GM12878 (cell line): ENCODE measurements at regions not wholly inside any gene's neighbourhood (a gene's known extent, or its start where the extent isn't known, plus 50 kb on each side); places are given as distances from the start of the nearest gene placed in this dataset.

Experiments
- ATAC-seq: fragments of 200-7000 bp; cut with Tn5 transposase; 3 replicates; pipeline ENCODE4 v1.9.1; 2020; ENCODE audit warnings: mild to moderate bottlenecking, moderate library complexity
- BruUV-seq: library from RNA; stranded (reverse); fragments of 400-500 nt; replicated peaks from 2 replicates; lab custom pipeline; 2021; lab: Mats Ljungman, UMichigan
- CTCF ChIA-PET: fragments of 300-600 bp; sonication (Branson Sonifier 250); formaldehyde crosslinking; extraction: SDS; loops from one replicate; lab custom pipeline; 2021; ENCODE audit warnings: inconsistent platforms; lab: Yijun Ruan, JAX
- POLR2A ChIA-PET: fragments of 350-600 bp; formaldehyde crosslinking; extraction: SDS; loops from one replicate; lab custom pipeline; 2021; ENCODE audit warnings: inconsistent platforms; lab: Charles Lee
- RAD21 ChIA-PET: fragments of 300-600 bp; sonication (Branson Sonifier 250); formaldehyde crosslinking; loops from one replicate; lab custom pipeline; 2023; ENCODE audit warnings: antibody characterized with exemption; ENCODE audit not compliant: unreplicated experiment; lab: Charles Lee
- SMC1A ChIA-PET: fragments of 300-600 bp; sonication (Branson Sonifier 250); formaldehyde crosslinking; loops from one replicate; lab custom pipeline; 2023; ENCODE audit not compliant: unreplicated experiment, uncharacterized antibody; lab: Charles Lee
- DNase-seq: peaks from one replicate; pipeline ENCODE4 v3.0.0-alpha.2; 2011; ENCODE audit warnings: low read depth, low spot score
- FAIRE-seq: peaks from 3 replicates; lab custom pipeline; 2011; peaks lifted over from hg19 to GRCh38; lab: Jason Lieb, UNC
- H2AFZ ChIP-seq: 2 replicates; pipeline ENCODE4 v1.6.0; 2011; ENCODE audit warnings: low read depth, low read length, control low read depth; ENCODE audit not compliant: control insufficient read depth
- H3K27ac ChIP-seq: 2 replicates; pipeline ENCODE4 v1.5.1; 2011; ENCODE audit warnings: control low read depth; ENCODE audit not compliant: control insufficient read depth, insufficient read depth
- H3K27me3 ChIP-seq, 2 experiments: replicated peaks in 1 of 2; 2 replicates each; pipeline versions ENCODE4 v1.6.0 to v1.6.1; 2011; ENCODE audit warnings: low read length in 1 of 2; ENCODE audit not compliant: control insufficient read depth in 2 of 2, insufficient read depth in 2 of 2
- H3K36me3 ChIP-seq, 2 experiments: 2 replicates each; pipeline ENCODE4 v1.5.1; 2011; ENCODE audit warnings: low read length in 1 of 2; ENCODE audit not compliant: control insufficient read depth in 2 of 2, insufficient read depth in 2 of 2
- H3K4me1 ChIP-seq: 2 replicates; pipeline ENCODE4 v1.6.1; 2011; ENCODE audit warnings: mild to moderate bottlenecking, low read length, moderate library complexity, mixed read lengths; ENCODE audit not compliant: control insufficient read depth, insufficient read depth
- H3K4me2 ChIP-seq: 2 replicates; pipeline ENCODE4 v1.6.0; 2011; ENCODE audit warnings: control low read depth; ENCODE audit not compliant: control insufficient read depth, insufficient read depth
- H3K4me3 ChIP-seq: fragments of 200-600 bp; sonication (generic); 2 replicates; pipeline ENCODE4 v1.5.1; 2016
- H3K79me2 ChIP-seq: 2 replicates; pipeline ENCODE4 v1.6.0; 2011; ENCODE audit warnings: low read length; ENCODE audit not compliant: control insufficient read depth, insufficient read depth
- H3K9ac ChIP-seq: 2 replicates; pipeline ENCODE4 v1.8.0; 2011; ENCODE audit warnings: low read length, control low read depth, mixed read lengths; ENCODE audit not compliant: control insufficient read depth, insufficient read depth
- H3K9me3 ChIP-seq: replicated peaks from 3 replicates; pipeline ENCODE4 v1.5.1; 2011; ENCODE audit warnings: mild to moderate bottlenecking, low read length; ENCODE audit not compliant: control insufficient read depth, insufficient read depth
- H4K20me1 ChIP-seq: 2 replicates; pipeline ENCODE4 v1.6.0; 2011; ENCODE audit not compliant: control insufficient read depth, insufficient read depth
- ETV6 ChIP-seq, 2 experiments: fragments of 450-650 bp in 1 of 2; IDR thresholded peaks in 1 of 2; conservative IDR thresholded peaks in 1 of 2; 2 replicates each; pipeline ENCODE4 v1.6.1; 2014; ENCODE audit warnings: antibody characterized with exemption in 1 of 2, borderline replicate concordance in 1 of 2, low read depth in 1 of 2, mild to moderate bottlenecking in 1 of 2, moderate library complexity in 1 of 2
- IRF5 ChIP-seq: fragments of 450-650 bp; IDR thresholded peaks from 2 replicates; pipeline ENCODE4 v1.6.1; 2017; ENCODE audit warnings: borderline replicate concordance
- MYB ChIP-seq: fragments of 150-350 bp; IDR thresholded peaks from 2 replicates; pipeline ENCODE4 v1.6.1; 2014; ENCODE audit warnings: mild to moderate bottlenecking, low read depth, low read length, borderline replicate concordance
- NFYB ChIP-seq: IDR thresholded peaks from 2 replicates; pipeline ENCODE4 v1.6.1; 2011; ENCODE audit warnings: low read depth, mild to moderate bottlenecking, low read length, improper control_type of control experiment, moderate library complexity; ENCODE audit not compliant: insufficient read depth
- PAX8 ChIP-seq: fragments of 450-650 bp; IDR thresholded peaks from 2 replicates; pipeline ENCODE4 v1.6.1; 2017; ENCODE audit warnings: mild to moderate bottlenecking, moderate library complexity
- SIN3A ChIP-seq: IDR thresholded peaks from 2 replicates; pipeline ENCODE4 v1.6.1; 2012; ENCODE audit warnings: low read depth, low read length, improper control_type of control experiment
- SPI1 ChIP-seq: IDR thresholded peaks from 2 replicates; pipeline ENCODE4 v1.6.1; 2011; ENCODE audit warnings: low read depth, mild to moderate bottlenecking, low read length, moderate library complexity, borderline replicate concordance; ENCODE audit not compliant: insufficient read depth
- ZNF24 ChIP-seq: fragments of 450-650 bp; IDR thresholded peaks from 2 replicates; pipeline ENCODE4 v1.6.1; 2017; ENCODE audit warnings: antibody characterized with exemption, mild to moderate bottlenecking
- ZZZ3 ChIP-seq: IDR thresholded peaks from 2 replicates; pipeline ENCODE4 v1.6.1; 2011; ENCODE audit warnings: low read depth; ENCODE audit not compliant: control insufficient read depth, insufficient read length
- WGBS: methylation state at CpG from one replicate; pipeline ENCODE4 v1.1.6; 2016; ENCODE audit warnings: low lambda C conversion rate; ENCODE audit not compliant: insufficient replicate concordance, insufficient coverage; ENCODE audit errors: missing lambda C conversion rate; 5-methylcytosine and 5-hydroxymethylcytosine counted together
- in situ Hi-C: fragments of 300-500 bp; cut with MboI; formaldehyde crosslinking; loops from 9 replicates; pipeline ENCODE4 v1.14.3; 2018; ENCODE audit warnings: mixed read lengths
- intact Hi-C: fragments of 100-400 bp; cut with micrococcal nuclease; formaldehyde crosslinking; loops from one replicate; pipeline ENCODE4 v1.14.2; 2022; ENCODE audit not compliant: unreplicated experiment
- TF ChIP-seq, protein P1 (sequence below): IDR thresholded peaks from 2 replicates; pipeline ENCODE4 v1.6.1; 2012; ENCODE audit warnings: mild to moderate bottlenecking, low read depth, low read length
- TF ChIP-seq, protein P2 (sequence below): IDR thresholded peaks from 2 replicates; pipeline ENCODE4 v1.6.1; 2012; ENCODE audit warnings: improper control_type of control experiment, low read depth, low read length; ENCODE audit not compliant: insufficient replicate concordance
- TF ChIP-seq, protein P3 (sequence below): fragments of 150-350 bp; IDR thresholded peaks from 2 replicates; pipeline ENCODE4 v1.6.1; 2014; ENCODE audit warnings: mild to moderate bottlenecking, low read depth, low read length

DNA sequence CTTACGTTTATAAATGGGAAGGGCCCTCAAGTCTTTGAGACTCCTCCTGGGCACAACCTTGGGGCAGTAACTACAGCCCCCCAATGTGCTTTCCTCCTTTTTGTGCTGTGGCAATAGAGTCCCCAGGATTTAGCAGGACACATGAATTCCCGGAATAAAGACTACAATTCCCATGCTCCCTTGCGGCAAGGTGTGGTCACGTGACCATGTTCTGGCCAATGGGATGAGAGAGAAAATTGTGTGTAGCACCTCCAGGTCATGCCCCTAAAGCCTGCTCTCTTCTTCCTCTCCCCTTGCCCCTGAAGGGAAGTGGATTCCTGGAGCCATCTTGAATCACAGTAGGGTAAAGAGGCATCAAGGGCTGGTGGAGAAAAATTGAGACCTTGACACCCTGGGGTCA is 295.1 kb upstream of the SFSWAP start:
- Histone ChIP-seq H3K4me2 (no peak overlapping the region), H3K27me3 (no peaks in the 10 kb centered on the region; a peak in 1 of 4 replicates), H3K27ac (no peak overlapping the region), H3K9me3 (no peaks in the 10 kb centered on the region; the same call in 2 of the 3 replicates), H2AFZ (no peak overlapping the region), H3K4me1 (no peaks in the 10 kb centered on the region), H3K36me3 (no peaks in the 10 kb centered on the region), H4K20me1 (no peaks in the 10 kb centered on the region; the same call in 1 of the 2 replicates), H3K4me3 (no peak overlapping the region), H3K79me2 (no peaks in the 10 kb centered on the region), H3K9ac (no peak overlapping the region)
- WGBS, result 25% methylated on average over 4 of the region's 4 CpGs
- in situ Hi-C loops (no loop called here), intact Hi-C loops (no loop called here)
- ATAC-seq (no peak), FAIRE-seq (no peak), DNase-seq (no peak)
- ChIA-PET POLR2A (no interaction called here), CTCF (no interaction called here), RAD21 (no interaction called here), SMC1A (no interaction called here)
- BruUV-seq, result no TSS peak
- TF ChIP-seq ETV6 (conservative IDR thresholded peaks at IDR 0.05 in 1 of 2, IDR thresholded peaks at IDR 0.05 in 1 of 2; ENCODE audit: borderline replicate concordance in 1 of 2, low read depth in 1 of 2) (no peak), MYB (no peak), PAX8 (no peak), IRF5 (no peak), NFYB (peak; percentile 89), ZNF24 (no peak), ZZZ3 (no peak), SIN3A (no peak), SPI1 (no peak)
- TF ChIP-seq, protein P1, sequence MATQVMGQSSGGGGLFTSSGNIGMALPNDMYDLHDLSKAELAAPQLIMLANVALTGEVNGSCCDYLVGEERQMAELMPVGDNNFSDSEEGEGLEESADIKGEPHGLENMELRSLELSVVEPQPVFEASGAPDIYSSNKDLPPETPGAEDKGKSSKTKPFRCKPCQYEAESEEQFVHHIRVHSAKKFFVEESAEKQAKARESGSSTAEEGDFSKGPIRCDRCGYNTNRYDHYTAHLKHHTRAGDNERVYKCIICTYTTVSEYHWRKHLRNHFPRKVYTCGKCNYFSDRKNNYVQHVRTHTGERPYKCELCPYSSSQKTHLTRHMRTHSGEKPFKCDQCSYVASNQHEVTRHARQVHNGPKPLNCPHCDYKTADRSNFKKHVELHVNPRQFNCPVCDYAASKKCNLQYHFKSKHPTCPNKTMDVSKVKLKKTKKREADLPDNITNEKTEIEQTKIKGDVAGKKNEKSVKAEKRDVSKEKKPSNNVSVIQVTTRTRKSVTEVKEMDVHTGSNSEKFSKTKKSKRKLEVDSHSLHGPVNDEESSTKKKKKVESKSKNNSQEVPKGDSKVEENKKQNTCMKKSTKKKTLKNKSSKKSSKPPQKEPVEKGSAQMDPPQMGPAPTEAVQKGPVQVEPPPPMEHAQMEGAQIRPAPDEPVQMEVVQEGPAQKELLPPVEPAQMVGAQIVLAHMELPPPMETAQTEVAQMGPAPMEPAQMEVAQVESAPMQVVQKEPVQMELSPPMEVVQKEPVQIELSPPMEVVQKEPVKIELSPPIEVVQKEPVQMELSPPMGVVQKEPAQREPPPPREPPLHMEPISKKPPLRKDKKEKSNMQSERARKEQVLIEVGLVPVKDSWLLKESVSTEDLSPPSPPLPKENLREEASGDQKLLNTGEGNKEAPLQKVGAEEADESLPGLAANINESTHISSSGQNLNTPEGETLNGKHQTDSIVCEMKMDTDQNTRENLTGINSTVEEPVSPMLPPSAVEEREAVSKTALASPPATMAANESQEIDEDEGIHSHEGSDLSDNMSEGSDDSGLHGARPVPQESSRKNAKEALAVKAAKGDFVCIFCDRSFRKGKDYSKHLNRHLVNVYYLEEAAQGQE, result no peak
- TF ChIP-seq, protein P2, sequence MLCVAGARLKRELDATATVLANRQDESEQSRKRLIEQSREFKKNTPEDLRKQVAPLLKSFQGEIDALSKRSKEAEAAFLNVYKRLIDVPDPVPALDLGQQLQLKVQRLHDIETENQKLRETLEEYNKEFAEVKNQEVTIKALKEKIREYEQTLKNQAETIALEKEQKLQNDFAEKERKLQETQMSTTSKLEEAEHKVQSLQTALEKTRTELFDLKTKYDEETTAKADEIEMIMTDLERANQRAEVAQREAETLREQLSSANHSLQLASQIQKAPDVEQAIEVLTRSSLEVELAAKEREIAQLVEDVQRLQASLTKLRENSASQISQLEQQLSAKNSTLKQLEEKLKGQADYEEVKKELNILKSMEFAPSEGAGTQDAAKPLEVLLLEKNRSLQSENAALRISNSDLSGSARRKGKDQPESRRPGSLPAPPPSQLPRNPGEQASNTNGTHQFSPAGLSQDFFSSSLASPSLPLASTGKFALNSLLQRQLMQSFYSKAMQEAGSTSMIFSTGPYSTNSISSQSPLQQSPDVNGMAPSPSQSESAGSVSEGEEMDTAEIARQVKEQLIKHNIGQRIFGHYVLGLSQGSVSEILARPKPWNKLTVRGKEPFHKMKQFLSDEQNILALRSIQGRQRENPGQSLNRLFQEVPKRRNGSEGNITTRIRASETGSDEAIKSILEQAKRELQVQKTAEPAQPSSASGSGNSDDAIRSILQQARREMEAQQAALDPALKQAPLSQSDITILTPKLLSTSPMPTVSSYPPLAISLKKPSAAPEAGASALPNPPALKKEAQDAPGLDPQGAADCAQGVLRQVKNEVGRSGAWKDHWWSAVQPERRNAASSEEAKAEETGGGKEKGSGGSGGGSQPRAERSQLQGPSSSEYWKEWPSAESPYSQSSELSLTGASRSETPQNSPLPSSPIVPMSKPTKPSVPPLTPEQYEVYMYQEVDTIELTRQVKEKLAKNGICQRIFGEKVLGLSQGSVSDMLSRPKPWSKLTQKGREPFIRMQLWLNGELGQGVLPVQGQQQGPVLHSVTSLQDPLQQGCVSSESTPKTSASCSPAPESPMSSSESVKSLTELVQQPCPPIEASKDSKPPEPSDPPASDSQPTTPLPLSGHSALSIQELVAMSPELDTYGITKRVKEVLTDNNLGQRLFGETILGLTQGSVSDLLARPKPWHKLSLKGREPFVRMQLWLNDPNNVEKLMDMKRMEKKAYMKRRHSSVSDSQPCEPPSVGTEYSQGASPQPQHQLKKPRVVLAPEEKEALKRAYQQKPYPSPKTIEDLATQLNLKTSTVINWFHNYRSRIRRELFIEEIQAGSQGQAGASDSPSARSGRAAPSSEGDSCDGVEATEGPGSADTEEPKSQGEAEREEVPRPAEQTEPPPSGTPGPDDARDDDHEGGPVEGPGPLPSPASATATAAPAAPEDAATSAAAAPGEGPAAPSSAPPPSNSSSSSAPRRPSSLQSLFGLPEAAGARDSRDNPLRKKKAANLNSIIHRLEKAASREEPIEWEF, result no peak
- TF ChIP-seq, protein P3, sequence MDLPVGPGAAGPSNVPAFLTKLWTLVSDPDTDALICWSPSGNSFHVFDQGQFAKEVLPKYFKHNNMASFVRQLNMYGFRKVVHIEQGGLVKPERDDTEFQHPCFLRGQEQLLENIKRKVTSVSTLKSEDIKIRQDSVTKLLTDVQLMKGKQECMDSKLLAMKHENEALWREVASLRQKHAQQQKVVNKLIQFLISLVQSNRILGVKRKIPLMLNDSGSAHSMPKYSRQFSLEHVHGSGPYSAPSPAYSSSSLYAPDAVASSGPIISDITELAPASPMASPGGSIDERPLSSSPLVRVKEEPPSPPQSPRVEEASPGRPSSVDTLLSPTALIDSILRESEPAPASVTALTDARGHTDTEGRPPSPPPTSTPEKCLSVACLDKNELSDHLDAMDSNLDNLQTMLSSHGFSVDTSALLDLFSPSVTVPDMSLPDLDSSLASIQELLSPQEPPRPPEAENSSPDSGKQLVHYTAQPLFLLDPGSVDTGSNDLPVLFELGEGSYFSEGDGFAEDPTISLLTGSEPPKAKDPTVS, result no peak
